ENCODE measurements at regions not wholly inside any gene's neighbourhood (a gene's known extent, or its start where the extent isn't known, plus 50 kb on each side); places are given as distances from the start of the nearest gene placed in this dataset.

GRCh38 chrX:42624524-42624923 lies 153.4 kb downstream of the PPP1R2C start:
- no peak for DNase-seq (ENCODE audit: extremely low read depth in 1 of 2, low read depth in 1 of 2)

- no peak for DNase-seq (ENCODE audit: extremely low read depth in 1 of 2, low read depth in 1 of 2)
These were observed 158.9 kb downstream of the PPP1R2C start for GRCh38 chrX:42619068-42619467.

- DNase-seq (ENCODE audit: extremely low read depth in 1 of 2, low read depth in 1 of 2): no peak
These were observed 161.0 kb downstream of the PPP1R2C start for GRCh38 chrX:42616981-42617380.

- no peak for DNase-seq (ENCODE audit: extremely low read depth in 1 of 2, low read depth in 1 of 2)
These were observed 162.8 kb downstream of the PPP1R2C start for GRCh38 chrX:42615161-42615563.

GRCh38 chrX:42606591-42606990 lies 171.4 kb downstream of the PPP1R2C start:
- DNase-seq (ENCODE audit: extremely low read depth in 1 of 2, low read depth in 1 of 2): no peak

- DNase-seq (ENCODE audit: extremely low read depth in 1 of 2, low read depth in 1 of 2): no peak
These were observed 173.7 kb downstream of the PPP1R2C start for GRCh38 chrX:42604302-42604701.

- no peak for DNase-seq (ENCODE audit: extremely low read depth in 1 of 2, low read depth in 1 of 2)
These were observed 174.9 kb downstream of the PPP1R2C start for GRCh38 chrX:42603016-42603415.

- DNase-seq (ENCODE audit: extremely low read depth in 1 of 2, low read depth in 1 of 2): no peak
These were observed 175.4 kb downstream of the PPP1R2C start for GRCh38 chrX:42602566-42602965.

- DNase-seq (ENCODE audit: extremely low read depth in 1 of 2, low read depth in 1 of 2): no peak
These were observed 175.8 kb downstream of the PPP1R2C start for GRCh38 chrX:42602136-42602535.

GRCh38 chrX:42597481-42597880 lies 180.5 kb downstream of the PPP1R2C start:
- DNase-seq (ENCODE audit: extremely low read depth in 1 of 2, low read depth in 1 of 2): no peak

- DNase-seq (ENCODE audit: extremely low read depth in 1 of 2, low read depth in 1 of 2): no peak
These were observed 191.9 kb downstream of the PPP1R2C start for GRCh38 chrX:42585842-42586621.

GRCh38 chrX:42577936-42578470 lies 200.0 kb downstream of the PPP1R2C start:
- no peak for DNase-seq (ENCODE audit: extremely low read depth in 1 of 2, low read depth in 1 of 2)

- DNase-seq (ENCODE audit: extremely low read depth in 1 of 2, low read depth in 1 of 2): no peak
These were observed 210.7 kb downstream of the PPP1R2C start for GRCh38 chrX:42567268-42567667.

GRCh38 chrX:42565739-42566138 lies 212.2 kb downstream of the PPP1R2C start:
- DNase-seq (ENCODE audit: extremely low read depth in 1 of 2, low read depth in 1 of 2): no peak

- no peak for DNase-seq (ENCODE audit: extremely low read depth in 1 of 2, low read depth in 1 of 2)
These were observed 231.2 kb downstream of the PPP1R2C start for GRCh38 chrX:42546800-42547199.

- no peak for DNase-seq (ENCODE audit: extremely low read depth in 1 of 2, low read depth in 1 of 2)
These were observed 233.1 kb downstream of the PPP1R2C start for GRCh38 chrX:42544883-42545282.

- DNase-seq (ENCODE audit: extremely low read depth in 1 of 2, low read depth in 1 of 2): no peak
These were observed 236.4 kb downstream of the PPP1R2C start for GRCh38 chrX:42541554-42541953.

- no peak for DNase-seq (ENCODE audit: extremely low read depth in 1 of 2, low read depth in 1 of 2)
These were observed 237.8 kb downstream of the PPP1R2C start for GRCh38 chrX:42540146-42540545.

- no peak for DNase-seq (ENCODE audit: extremely low read depth in 1 of 2, low read depth in 1 of 2)
These were observed 239.6 kb downstream of the PPP1R2C start for GRCh38 chrX:42538405-42538804.

GRCh38 chrX:42536286-42536685 lies 241.7 kb downstream of the PPP1R2C start:
- no peak for DNase-seq (ENCODE audit: extremely low read depth in 1 of 2, low read depth in 1 of 2)

- DNase-seq (ENCODE audit: extremely low read depth in 1 of 2, low read depth in 1 of 2): no peak
These were observed 242.7 kb downstream of the PPP1R2C start for GRCh38 chrX:42535233-42535632.

- no peak for DNase-seq (ENCODE audit: extremely low read depth in 1 of 2, low read depth in 1 of 2)
These were observed 244.2 kb downstream of the PPP1R2C start for GRCh38 chrX:42533761-42534160.

GRCh38 chrX:42531441-42531840 lies 246.5 kb downstream of the PPP1R2C start:
- DNase-seq (ENCODE audit: extremely low read depth in 1 of 2, low read depth in 1 of 2): no peak

Data from stimulated activated CD8-positive, alpha-beta memory T cell treated with anti-CD3 and anti-CD28 coated beads, Interleukin-7, amount 100 ng/mL, for 48 hours (primary cell).